ENCODE measurements at regions not wholly inside any gene's neighbourhood (a gene's known extent, or its start where the extent isn't known, plus 50 kb on each side); places are given as distances from the start of the nearest gene placed in this dataset.

DNA sequence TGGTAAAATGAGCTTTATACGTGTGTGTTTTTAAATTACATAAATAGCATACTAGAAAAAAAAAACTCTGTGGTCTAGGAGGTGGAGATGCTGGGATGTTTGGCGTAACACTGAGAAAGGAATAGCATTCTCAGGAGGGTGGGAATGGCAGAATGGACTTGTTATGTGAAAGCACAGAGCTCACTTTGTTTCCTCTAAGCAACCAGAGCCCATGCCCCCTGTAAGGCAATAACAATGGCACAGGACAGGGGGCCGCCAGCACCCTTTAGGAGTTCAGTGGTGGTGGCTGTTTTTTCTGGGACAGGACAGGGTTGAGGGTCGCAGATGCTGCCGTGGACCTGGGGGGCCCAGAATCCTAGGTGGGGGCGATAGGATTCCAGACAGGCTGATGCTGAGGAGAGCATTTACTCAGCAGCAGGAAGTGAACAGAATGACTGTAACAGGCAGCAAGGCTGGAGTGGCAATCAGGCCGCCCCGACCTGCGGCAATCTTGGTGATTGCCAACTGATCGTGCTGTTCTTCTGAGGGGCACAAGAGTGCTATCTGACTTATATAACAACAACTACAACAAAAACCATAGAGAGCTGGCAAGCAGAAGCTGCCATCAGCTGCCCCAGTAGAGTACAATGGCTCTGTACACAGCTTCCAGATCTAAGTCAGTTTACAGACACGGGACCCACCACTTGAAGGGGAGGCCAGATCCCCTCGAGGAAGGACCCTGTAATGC, 160.4 kb downstream of the UACA start:
- ATAC-seq (ENCODE audit: low FRiP score) (no peak), DNase-seq (ENCODE audit: low spot score) (no peak)
- TF ChIP-seq, protein P1, sequence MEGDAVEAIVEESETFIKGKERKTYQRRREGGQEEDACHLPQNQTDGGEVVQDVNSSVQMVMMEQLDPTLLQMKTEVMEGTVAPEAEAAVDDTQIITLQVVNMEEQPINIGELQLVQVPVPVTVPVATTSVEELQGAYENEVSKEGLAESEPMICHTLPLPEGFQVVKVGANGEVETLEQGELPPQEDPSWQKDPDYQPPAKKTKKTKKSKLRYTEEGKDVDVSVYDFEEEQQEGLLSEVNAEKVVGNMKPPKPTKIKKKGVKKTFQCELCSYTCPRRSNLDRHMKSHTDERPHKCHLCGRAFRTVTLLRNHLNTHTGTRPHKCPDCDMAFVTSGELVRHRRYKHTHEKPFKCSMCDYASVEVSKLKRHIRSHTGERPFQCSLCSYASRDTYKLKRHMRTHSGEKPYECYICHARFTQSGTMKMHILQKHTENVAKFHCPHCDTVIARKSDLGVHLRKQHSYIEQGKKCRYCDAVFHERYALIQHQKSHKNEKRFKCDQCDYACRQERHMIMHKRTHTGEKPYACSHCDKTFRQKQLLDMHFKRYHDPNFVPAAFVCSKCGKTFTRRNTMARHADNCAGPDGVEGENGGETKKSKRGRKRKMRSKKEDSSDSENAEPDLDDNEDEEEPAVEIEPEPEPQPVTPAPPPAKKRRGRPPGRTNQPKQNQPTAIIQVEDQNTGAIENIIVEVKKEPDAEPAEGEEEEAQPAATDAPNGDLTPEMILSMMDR (IDR thresholded peaks at IDR 0.05) = no peak

- TF ChIP-seq, protein P1 (IDR thresholded peaks at IDR 0.05) = no peak
- no peak for DNase-seq (ENCODE audit: low spot score)
- no peak for ATAC-seq (ENCODE audit: low FRiP score)
Measured at GRCh38 chr15:70602281-70602680, 161.1 kb downstream of the UACA start.

DNA sequence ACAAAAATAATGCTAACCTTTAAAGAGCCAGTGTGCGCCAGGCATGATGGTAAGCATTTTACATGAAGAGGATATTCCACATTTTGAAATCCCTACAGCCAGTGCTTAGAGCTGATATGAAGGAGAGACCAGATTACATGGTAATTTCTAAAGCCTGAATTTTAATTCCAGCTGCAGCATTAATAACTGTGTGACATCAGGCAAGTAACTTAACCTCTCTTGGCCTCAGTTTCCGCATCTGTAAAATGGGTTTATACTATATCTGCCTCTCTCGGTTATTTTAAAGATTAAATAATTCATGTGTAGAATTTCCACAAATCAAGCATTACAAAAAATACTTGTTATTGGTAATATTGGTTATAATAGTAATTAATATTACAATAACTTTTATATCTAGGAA, 165.4 kb downstream of the UACA start:
- DNase-seq (ENCODE audit: low spot score) (no peak), ATAC-seq (ENCODE audit: low FRiP score) (no peak)
- TF ChIP-seq, protein P1 (IDR thresholded peaks at IDR 0.05) = no peak

GRCh38 chr15:70597056-70597603, 166.2 kb downstream of the UACA start:
- DNase-seq (ENCODE audit: low spot score) (no peak), ATAC-seq (ENCODE audit: low FRiP score) (no peak)
- TF ChIP-seq, protein P1 (IDR thresholded peaks at IDR 0.05) = no peak

DNA sequence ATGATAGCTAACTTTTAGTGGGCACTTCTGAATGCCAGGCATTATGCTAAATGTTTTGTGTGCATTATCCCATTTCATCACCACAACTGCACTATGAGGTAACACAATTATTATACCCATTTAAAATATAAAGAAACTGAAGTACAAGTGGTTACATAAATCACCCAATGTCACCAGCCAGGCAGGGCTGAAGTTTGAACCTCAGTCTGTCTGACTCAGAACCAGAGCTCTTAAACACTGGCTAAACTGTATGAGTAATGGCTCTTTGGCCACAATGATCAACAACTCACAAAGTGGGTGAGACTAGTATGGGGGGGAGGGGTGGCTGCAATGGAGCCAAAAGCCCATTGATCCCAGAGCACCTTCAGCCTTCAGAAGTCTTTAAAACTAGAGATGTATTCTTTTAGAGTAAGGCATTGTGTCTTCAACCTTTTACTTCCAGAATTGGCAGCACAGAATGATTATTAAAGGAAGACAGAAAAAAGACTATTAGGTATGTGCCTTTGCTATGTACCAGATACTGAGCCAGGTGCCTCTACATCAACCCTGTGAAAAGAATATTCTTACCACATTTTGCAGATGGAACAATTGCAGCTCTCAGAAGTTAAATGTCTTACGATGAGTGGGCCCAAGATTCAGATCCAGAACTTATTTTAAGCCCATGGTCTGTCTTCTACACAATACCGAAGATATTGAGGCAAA, 166.9 kb downstream of the UACA start:
- TF ChIP-seq, protein P1 (IDR thresholded peaks at IDR 0.05) = no peak
- DNase-seq (ENCODE audit: low spot score) (no peak), ATAC-seq (ENCODE audit: low FRiP score) (no peak)

DNA sequence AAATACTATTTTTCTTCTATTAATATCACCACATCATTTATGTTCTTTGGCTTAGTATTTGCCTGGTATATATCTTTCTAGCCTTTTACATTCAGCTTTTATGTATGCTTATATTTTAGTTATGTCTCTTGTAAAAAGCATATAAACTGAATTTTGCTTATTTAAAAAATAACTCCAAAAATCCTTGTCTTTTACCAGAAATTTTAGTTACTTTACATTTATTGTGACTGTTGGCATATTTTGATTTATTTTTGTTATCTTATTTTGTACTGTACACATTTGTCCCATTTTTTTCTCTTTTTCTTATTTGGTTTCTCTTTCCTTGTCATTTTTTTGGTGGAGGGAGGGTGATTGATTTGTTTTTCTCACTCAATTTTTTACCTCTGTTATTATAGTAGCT, 169.6 kb downstream of the UACA start:
- ATAC-seq (ENCODE audit: low FRiP score) (no peak), DNase-seq (ENCODE audit: low spot score) (no peak)
- TF ChIP-seq, protein P1 (IDR thresholded peaks at IDR 0.05) = no peak
